ENCODE measurements at regions not wholly inside any gene's neighbourhood (a gene's known extent, or its start where the extent isn't known, plus 50 kb on each side); places are given as distances from the start of the nearest gene placed in this dataset.
"Not testable (repeated sequence)": the region's sequence is repeated elsewhere in the genome, so short reads cannot be mapped to it uniquely, and the experiment has no call there.

DNA sequence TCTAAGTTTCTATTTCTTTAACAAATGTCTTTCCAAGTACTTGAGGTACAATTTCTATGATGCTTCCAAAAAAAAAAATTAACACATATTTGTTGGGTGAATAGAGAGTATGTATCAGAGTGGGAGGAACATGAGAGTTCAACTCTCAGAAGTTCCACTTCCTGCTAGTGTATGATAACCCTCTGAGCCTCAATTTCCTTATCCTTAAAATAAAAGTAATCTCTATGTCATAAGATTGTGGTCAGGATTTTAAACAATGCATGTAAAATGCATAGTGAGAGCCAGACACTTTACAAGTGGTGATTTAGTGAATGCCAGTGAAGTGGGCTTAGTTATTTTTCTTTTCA, 270.3 kb upstream of the AMIGO2 start:
- H3K27ac ChIP-seq (ENCODE audit: low read depth in 2 of 2, low read length in 1 of 2): no peak overlapping the region
- no peaks in the 10 kb centered on the region for H3K4me1 ChIP-seq (ENCODE audit: control insufficient read depth in 2 of 2, insufficient read depth in 2 of 2, low read length in 1 of 2)
- no peaks in the 10 kb centered on the region for H3K9me3 ChIP-seq (ENCODE audit: control insufficient read depth in 2 of 2, insufficient read depth in 1 of 2, low read depth in 1 of 2, low read length in 1 of 2)
- H3K27me3 ChIP-seq (ENCODE audit: control insufficient read depth in 1 of 2, insufficient read depth in 2 of 2, low read length in 2 of 2): no peaks in the 10 kb centered on the region
- no peak overlapping the region for H3K4me3 ChIP-seq (ENCODE audit: low read depth in 1 of 2, low read length in 2 of 2)
- H3K36me3 ChIP-seq (ENCODE audit: control insufficient read depth in 2 of 2, insufficient read depth in 2 of 2, low read length in 1 of 2): no peaks in the 10 kb centered on the region

- no peak overlapping the region for H3K27ac ChIP-seq (ENCODE audit: low read depth in 2 of 2, low read length in 1 of 2)
- H3K4me3 ChIP-seq (ENCODE audit: low read depth in 1 of 2, low read length in 2 of 2): no peak overlapping the region
- 70 to 90% methylated on average over 5 of the region's 5 CpGs for WGBS, 2 donors
- H3K4me1 ChIP-seq (ENCODE audit: control insufficient read depth in 2 of 2, insufficient read depth in 2 of 2, low read length in 1 of 2): no peaks in the 10 kb centered on the region
- H3K27me3 ChIP-seq (ENCODE audit: control insufficient read depth in 1 of 2, insufficient read depth in 2 of 2, low read length in 2 of 2): no peaks in the 10 kb centered on the region
- H3K9me3 ChIP-seq (ENCODE audit: control insufficient read depth in 2 of 2, insufficient read depth in 1 of 2, low read depth in 1 of 2, low read length in 1 of 2): no peaks in the 10 kb centered on the region
- no peaks in the 10 kb centered on the region for H3K36me3 ChIP-seq (ENCODE audit: control insufficient read depth in 2 of 2, insufficient read depth in 2 of 2, low read length in 1 of 2)
These were observed 269.6 kb upstream of the AMIGO2 start for GRCh38 chr12:47349137-47350061.

GRCh38 chr12:47348206-47348605, 268.4 kb upstream of the AMIGO2 start:
- H3K36me3 ChIP-seq (ENCODE audit: control insufficient read depth in 2 of 2, insufficient read depth in 2 of 2, low read length in 1 of 2): no peaks in the 10 kb centered on the region
- H3K9me3 ChIP-seq (ENCODE audit: control insufficient read depth in 2 of 2, insufficient read depth in 1 of 2, low read depth in 1 of 2, low read length in 1 of 2): no peaks in the 10 kb centered on the region
- H3K4me3 ChIP-seq (ENCODE audit: low read depth in 1 of 2, low read length in 2 of 2): no peak overlapping the region
- H3K27me3 ChIP-seq (ENCODE audit: control insufficient read depth in 1 of 2, insufficient read depth in 2 of 2, low read length in 2 of 2): no peaks in the 10 kb centered on the region
- no peaks in the 10 kb centered on the region for H3K4me1 ChIP-seq (ENCODE audit: control insufficient read depth in 2 of 2, insufficient read depth in 2 of 2, low read length in 1 of 2)
- H3K27ac ChIP-seq (ENCODE audit: low read depth in 2 of 2, low read length in 1 of 2): no peak overlapping the region
- WGBS, 2 donors: 74 to 89% methylated on average over 1 of the region's 1 CpG

- no peaks in the 10 kb centered on the region for H3K4me1 ChIP-seq (ENCODE audit: control insufficient read depth in 2 of 2, insufficient read depth in 2 of 2, low read length in 1 of 2)
- no peaks in the 10 kb centered on the region for H3K9me3 ChIP-seq (ENCODE audit: control insufficient read depth in 2 of 2, insufficient read depth in 1 of 2, low read depth in 1 of 2, low read length in 1 of 2)
- WGBS, 2 donors: 72 to 87% methylated on average over 4 of the region's 4 CpGs
- no peak overlapping the region for H3K4me3 ChIP-seq (ENCODE audit: low read depth in 1 of 2, low read length in 2 of 2)
- no peaks in the 10 kb centered on the region for H3K27me3 ChIP-seq (ENCODE audit: control insufficient read depth in 1 of 2, insufficient read depth in 2 of 2, low read length in 2 of 2)
- no peaks in the 10 kb centered on the region for H3K36me3 ChIP-seq (ENCODE audit: control insufficient read depth in 2 of 2, insufficient read depth in 2 of 2, low read length in 1 of 2)
- H3K27ac ChIP-seq (ENCODE audit: low read depth in 2 of 2, low read length in 1 of 2): no peak overlapping the region
These were observed 266.7 kb upstream of the AMIGO2 start for GRCh38 chr12:47346251-47347019.

GRCh38 chr12:47343684-47344567, 264.2 kb upstream of the AMIGO2 start:
- H3K9me3 ChIP-seq (ENCODE audit: control insufficient read depth in 2 of 2, insufficient read depth in 1 of 2, low read depth in 1 of 2, low read length in 1 of 2): peaks cover 0 to 2% of the 10 kb centered on the region in 2 donors
- 68 to 71% methylated on average over 2 of the region's 2 CpGs for WGBS, 2 donors

GRCh38 chr12:47340411-47341015, 260.8 kb upstream of the AMIGO2 start:
- Histone ChIP-seq H3K27me3 (ENCODE audit: control insufficient read depth in 1 of 2, insufficient read depth in 2 of 2, low read length in 2 of 2) (no peaks in the 10 kb centered on the region), H3K27ac (ENCODE audit: low read depth in 2 of 2, low read length in 1 of 2) (no peak overlapping the region), H3K4me3 (ENCODE audit: low read depth in 1 of 2, low read length in 2 of 2) (no peak overlapping the region), H3K9me3 (ENCODE audit: control insufficient read depth in 2 of 2, insufficient read depth in 1 of 2, low read depth in 1 of 2, low read length in 1 of 2) (peaks cover 0 to 2% of the 10 kb centered on the region in 2 donors), H3K4me1 (ENCODE audit: control insufficient read depth in 2 of 2, insufficient read depth in 2 of 2, low read length in 1 of 2) (no peaks in the 10 kb centered on the region), H3K36me3 (ENCODE audit: control insufficient read depth in 2 of 2, insufficient read depth in 2 of 2, low read length in 1 of 2) (no peaks in the 10 kb centered on the region)
- WGBS, 2 donors: 58 to 67% methylated on average over 7 of the region's 7 CpGs

More at GRCh38 chr12:47343684-47344567, 264.2 kb upstream of the AMIGO2 start:
- Histone ChIP-seq H3K27ac (ENCODE audit: low read depth in 2 of 2, low read length in 1 of 2) (no peak overlapping the region), H3K36me3 (ENCODE audit: control insufficient read depth in 2 of 2, insufficient read depth in 2 of 2, low read length in 1 of 2) (no peaks in the 10 kb centered on the region), H3K4me1 (ENCODE audit: control insufficient read depth in 2 of 2, insufficient read depth in 2 of 2, low read length in 1 of 2) (no peaks in the 10 kb centered on the region), H3K27me3 (ENCODE audit: control insufficient read depth in 1 of 2, insufficient read depth in 2 of 2, low read length in 2 of 2) (no peaks in the 10 kb centered on the region), H3K4me3 (ENCODE audit: low read depth in 1 of 2, low read length in 2 of 2) (no peak overlapping the region)

DNA sequence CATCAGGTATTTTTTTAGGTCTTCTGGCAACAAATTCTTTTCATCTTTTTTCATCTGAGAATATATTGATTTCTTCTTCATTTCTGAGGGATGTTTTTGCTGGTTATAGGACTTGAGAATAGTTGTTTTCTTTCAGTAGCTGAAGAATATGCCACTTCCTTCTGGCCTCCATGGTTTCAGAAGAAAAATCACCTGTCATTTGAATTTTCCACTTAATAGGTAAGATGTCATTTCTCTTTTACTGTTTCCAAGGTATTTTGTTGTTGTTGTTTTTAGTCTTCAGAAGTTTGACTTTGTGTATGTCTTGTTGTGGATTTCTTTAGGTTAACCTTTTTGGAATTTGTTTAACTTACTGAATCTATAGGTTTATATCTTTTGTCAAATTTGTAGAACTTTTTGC, 257.8 kb upstream of the AMIGO2 start:
- no peak overlapping the region for H3K4me3 ChIP-seq (ENCODE audit: low read depth in 1 of 2, low read length in 2 of 2)
- peaks cover 0 to 2% of the 10 kb centered on the region in 2 donors for H3K9me3 ChIP-seq (ENCODE audit: control insufficient read depth in 2 of 2, insufficient read depth in 1 of 2, low read depth in 1 of 2, low read length in 1 of 2)
- no peak overlapping the region for H3K27ac ChIP-seq (ENCODE audit: low read depth in 2 of 2, low read length in 1 of 2)
- no peaks in the 10 kb centered on the region for H3K4me1 ChIP-seq (ENCODE audit: control insufficient read depth in 2 of 2, insufficient read depth in 2 of 2, low read length in 1 of 2)
- H3K36me3 ChIP-seq (ENCODE audit: control insufficient read depth in 2 of 2, insufficient read depth in 2 of 2, low read length in 1 of 2): no peaks in the 10 kb centered on the region
- no peaks in the 10 kb centered on the region for H3K27me3 ChIP-seq (ENCODE audit: control insufficient read depth in 1 of 2, insufficient read depth in 2 of 2, low read length in 2 of 2)

GRCh38 chr12:47333271-47333858, 253.6 kb upstream of the AMIGO2 start:
- H3K4me3 ChIP-seq (ENCODE audit: low read depth in 1 of 2, low read length in 2 of 2); H3K27ac ChIP-seq (ENCODE audit: low read depth in 2 of 2, low read length in 1 of 2); H3K9me3 ChIP-seq (ENCODE audit: control insufficient read depth in 2 of 2, insufficient read depth in 1 of 2, low read depth in 1 of 2, low read length in 1 of 2); H3K4me1 ChIP-seq (ENCODE audit: control insufficient read depth in 2 of 2, insufficient read depth in 2 of 2, low read length in 1 of 2); H3K27me3 ChIP-seq (ENCODE audit: control insufficient read depth in 1 of 2, insufficient read depth in 2 of 2, low read length in 2 of 2); H3K36me3 ChIP-seq (ENCODE audit: control insufficient read depth in 2 of 2, insufficient read depth in 2 of 2, low read length in 1 of 2): not testable (repeated sequence)
- 94 to 98% methylated on average over 18 to 22 of the region's 22 CpGs for WGBS, 2 donors
